NCI-H1694 treated with DMSO at 0.1 percent for 48 hours (cell line): ENCODE measurements at regions not wholly inside any gene's neighbourhood (a gene's known extent, or its start where the extent isn't known, plus 50 kb on each side); places are given as distances from the start of the nearest gene placed in this dataset.
A peak's percentile ranks its signal among the peaks of the same experiment; 100 is the strongest.
"Not testable (repeated sequence)": the region's sequence is repeated elsewhere in the genome, so short reads cannot be mapped to it uniquely, and the experiment has no call there.

Source experiments
- DNase-seq: peaks from one replicate; lab custom pipeline; 2025; lab: John Stamatoyannopoulos, UW

- peak; percentile 70 for DNase-seq
Observed at GRCh38 chr2:116133381-116133942, 1681.0 kb upstream of the DDX18 start.

DNA sequence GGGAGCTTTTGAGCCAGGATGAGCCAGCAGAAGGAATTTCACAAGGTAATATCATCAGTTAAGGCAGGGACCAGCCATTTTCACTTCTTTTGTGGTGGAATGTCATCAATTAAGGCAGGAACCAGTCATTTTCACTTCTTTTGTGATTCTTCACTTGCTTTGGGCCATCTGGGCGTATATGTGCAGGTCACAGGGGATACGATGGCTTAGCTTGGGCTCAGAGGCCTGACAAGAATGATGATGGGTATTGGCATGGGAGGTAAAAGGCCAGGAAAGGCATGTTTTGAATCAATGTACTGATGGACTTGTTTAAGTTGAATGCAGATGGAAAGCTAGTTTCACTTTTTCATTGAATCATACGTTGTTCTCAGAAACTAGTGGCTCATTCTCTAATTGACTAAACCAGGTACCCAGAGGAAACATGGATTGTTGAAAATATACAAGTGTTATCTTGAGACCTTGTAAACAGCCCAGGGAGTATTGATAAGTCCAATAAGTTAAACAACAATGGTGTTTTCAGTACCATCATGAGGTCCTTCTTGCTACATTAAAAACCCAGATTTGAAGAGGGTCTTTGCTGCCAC is 1672.5 kb upstream of the DDX18 start:
- no peak for DNase-seq

DNA sequence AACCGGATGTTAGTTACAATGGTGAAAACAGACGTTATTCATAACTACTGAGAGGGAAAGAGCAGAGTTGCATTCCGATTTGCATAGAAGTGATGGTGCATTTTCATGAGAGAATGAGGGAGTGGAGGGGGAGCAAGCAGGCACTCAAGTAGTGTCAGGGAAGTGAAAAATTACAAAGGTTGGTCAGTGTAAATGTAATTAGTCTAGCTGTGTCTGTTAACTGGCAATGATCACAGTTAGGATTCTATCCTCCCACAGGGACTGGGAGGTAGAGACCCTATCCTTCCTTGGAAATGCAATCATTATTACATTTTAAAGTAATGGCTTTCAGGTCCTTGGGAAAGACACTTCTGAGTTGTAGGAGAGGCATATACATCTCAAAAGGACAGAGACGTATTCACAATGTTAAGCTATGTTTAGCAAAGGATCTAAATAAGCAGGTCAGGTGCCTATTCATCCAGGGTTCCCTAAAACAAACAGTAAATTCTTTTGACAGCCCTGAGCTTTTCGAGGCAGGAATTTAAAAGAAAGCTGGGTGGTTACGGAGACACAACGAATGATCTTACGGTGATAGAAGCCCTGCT is 1671.8 kb upstream of the DDX18 start:
- no peak for DNase-seq

DNA sequence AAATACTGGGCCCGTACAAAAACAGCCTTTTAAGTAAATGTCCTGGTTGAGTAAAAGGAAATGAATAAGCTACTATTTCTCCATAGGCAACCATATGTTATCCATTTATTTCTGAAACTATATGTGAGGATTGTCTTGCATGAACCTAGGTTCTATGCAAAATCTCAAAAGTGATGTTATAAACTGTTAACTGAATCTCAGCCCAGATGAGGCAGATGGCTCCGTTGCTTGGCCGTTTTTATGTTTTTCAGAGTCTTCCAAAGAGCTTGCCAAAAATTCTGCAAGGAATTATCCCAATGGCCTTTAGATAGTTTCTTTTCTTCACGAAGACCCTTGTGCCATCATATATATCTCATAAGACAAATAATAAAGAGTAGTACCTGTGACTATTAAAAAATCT is 1669.5 kb upstream of the DDX18 start:
- no peak for DNase-seq

GRCh38 chr2:116148361-116148760 is 1666.1 kb upstream of the DDX18 start:
- no peak for DNase-seq

- DNase-seq, result no peak
Observed at GRCh38 chr2:116153729-116154128, 1660.8 kb upstream of the DDX18 start.

- DNase-seq, result no peak
Observed at GRCh38 chr2:116160657-116161056, 1653.8 kb upstream of the DDX18 start.

- DNase-seq, result no peak
Observed at GRCh38 chr2:116162395-116162794, 1652.1 kb upstream of the DDX18 start.

- DNase-seq, result no peak
Observed at GRCh38 chr2:116167107-116167506, 1647.4 kb upstream of the DDX18 start.

- no peak for DNase-seq
Observed at GRCh38 chr2:116180072-116180471, 1634.4 kb upstream of the DDX18 start.

GRCh38 chr2:116190684-116191083 is 1623.8 kb upstream of the DDX18 start:
- not testable (repeated sequence) for DNase-seq

DNA sequence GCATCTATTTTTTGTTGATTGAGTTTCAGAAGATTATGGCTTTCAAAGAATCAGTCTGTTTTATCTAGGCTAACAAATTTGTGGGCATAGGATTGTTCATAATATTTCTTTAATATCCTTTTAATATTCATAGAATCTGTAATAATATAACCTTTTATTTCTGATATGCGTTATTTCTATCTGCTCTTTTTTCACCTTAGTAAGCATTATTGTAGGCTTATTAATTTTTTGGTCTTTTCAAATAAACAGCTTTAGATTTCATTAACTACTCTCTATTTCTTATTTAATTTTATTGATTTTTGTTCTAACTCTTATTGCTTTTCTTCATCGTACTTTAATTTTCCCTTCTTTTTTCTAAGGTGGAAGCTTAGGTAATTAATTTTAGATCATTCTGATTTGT is 1614.4 kb upstream of the DDX18 start:
- no peak for DNase-seq

DNA sequence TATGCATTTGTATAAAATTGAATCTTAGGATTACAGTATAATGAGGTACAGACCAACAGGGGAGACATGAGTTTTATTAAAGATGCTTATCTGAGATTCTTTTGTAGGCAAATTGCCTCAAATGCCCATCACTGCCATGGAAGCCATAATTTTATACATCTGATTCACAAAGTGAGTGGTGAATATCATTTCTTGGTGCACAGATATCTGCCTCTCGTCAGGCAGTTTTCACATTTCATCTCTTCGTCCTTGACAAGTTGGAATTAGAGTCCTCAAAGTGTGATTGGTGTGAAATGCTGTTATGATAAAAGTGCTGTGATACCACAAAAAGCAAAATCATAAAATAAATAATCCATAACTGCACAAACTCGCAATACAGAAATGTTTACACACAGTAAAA is 1602.8 kb upstream of the DDX18 start:
- no peak for DNase-seq

- no peak for DNase-seq
Observed at GRCh38 chr2:116222793-116223192, 1591.7 kb upstream of the DDX18 start.

DNA sequence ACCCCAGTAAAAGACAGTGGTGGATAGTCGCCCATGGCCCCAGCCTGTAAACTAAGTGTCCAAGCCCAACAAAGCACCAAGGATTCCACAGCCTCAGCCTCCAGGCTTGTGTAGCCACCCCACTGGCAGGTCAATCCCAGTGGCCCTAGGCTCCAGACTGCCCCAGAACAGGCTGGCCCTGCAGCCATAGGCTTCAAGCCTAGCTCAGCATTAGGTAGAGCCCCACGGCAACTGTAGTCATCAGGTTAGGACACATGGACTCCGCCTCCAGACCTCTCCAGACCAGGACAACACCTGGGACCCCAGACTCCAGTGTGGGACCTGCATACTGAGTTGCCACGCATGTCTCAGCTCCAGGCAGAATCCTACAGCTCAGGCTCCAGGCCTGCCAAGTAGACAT is 1590.6 kb upstream of the DDX18 start:
- DNase-seq, result no peak

GRCh38 chr2:116224610-116225009 is 1589.9 kb upstream of the DDX18 start:
- DNase-seq, result no peak

DNA sequence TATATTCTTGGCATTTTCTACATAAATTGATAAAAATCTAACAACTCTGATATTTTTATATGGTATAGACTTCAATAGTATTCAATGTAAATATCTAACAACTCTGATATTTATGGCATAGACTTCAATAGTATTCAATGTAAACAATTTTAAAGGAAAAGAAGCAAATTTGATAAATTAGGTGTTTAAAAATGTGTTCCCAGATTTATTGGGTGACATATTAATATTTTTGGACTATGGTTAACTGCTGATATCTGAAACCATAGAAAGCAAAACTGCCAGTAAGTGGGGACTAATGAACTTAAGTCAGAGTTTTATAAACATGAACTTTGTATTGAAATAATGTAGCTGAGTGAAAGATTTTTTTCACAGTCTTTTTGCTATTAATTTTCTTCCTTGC is 1576.0 kb upstream of the DDX18 start:
- DNase-seq, result no peak

- no peak for DNase-seq
Observed at GRCh38 chr2:116250376-116250775, 1564.1 kb upstream of the DDX18 start.

- DNase-seq, result no peak
Observed at GRCh38 chr2:116264872-116265271, 1549.6 kb upstream of the DDX18 start.

DNA sequence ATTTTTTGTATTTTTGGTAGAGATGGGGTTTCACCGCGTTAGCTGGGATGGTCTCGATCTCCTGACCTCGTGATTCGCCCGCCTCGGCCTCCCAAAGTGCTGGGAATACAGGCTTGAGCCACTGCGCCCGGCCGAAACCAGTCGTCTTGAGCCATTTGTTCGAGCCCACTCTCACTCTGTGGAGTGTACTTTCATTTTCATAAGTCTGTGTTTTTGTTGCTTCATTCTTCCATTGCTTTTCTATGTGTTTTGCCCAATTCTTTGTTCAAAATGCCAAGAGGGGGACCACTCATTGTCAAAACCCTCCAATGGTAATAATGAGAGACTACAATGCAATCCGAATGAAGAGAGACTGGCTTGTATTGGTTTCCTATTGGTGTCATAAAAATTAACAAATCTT is 1545.5 kb upstream of the DDX18 start:
- no peak for DNase-seq

DNA sequence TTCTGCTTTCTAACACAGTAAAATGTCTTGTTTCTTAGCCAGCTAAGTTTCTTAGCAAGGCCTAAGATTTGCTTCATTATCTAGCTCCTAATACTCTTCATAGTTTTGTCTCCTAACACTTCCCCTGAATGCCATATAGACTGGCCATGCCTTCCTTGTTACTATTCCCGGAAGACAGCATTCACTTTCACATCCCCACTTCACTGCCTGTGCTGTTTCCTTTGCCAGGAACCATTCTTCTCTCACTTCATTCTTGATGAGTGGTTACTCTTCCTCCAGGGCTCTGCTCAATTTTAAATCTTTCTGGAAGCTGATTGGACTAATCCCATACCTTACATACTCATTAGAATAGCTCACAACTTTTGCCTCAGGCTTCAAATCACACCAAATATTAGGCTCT is 1510.2 kb upstream of the DDX18 start:
- no peak for DNase-seq

DNA sequence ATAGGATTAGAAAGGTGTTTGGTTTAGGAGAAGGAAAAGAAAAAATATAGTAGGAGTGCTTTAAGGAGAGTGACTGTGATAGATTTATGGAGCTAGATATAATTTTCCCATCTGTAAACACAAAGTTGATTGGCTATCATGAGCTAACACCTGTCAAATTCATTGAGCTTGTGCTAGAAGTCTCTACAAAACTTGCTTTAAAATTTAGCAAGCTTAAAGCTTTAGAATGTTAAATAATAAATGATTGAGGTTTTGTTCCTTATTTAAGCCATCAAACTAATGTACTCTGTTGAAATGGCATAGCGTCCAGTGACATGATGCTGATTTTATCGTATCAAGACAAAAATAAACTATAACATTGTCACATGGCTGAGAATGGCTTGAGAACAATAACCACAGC is 1497.4 kb upstream of the DDX18 start:
- no peak for DNase-seq

- DNase-seq, result not testable (repeated sequence)
Observed at GRCh38 chr2:116318551-116318950, 1495.9 kb upstream of the DDX18 start.

GRCh38 chr2:116319001-116319400 is 1495.5 kb upstream of the DDX18 start:
- no peak for DNase-seq
